ENCODE measurements at regions not wholly inside any gene's neighbourhood (a gene's known extent, or its start where the extent isn't known, plus 50 kb on each side); places are given as distances from the start of the nearest gene placed in this dataset.

GRCh38 chr5:162391833-162392232 lies 324.3 kb downstream of the GABRG2 start:
- POLR2A ChIA-PET = no interaction called here
- TF ChIP-seq CTCF (IDR thresholded peaks at IDR 0.05) (no peak), USF1 (IDR thresholded peaks at IDR 0.05; ENCODE audit: borderline replicate concordance, low read depth) (no peak), FOSL2 (IDR thresholded peaks at IDR 0.05; ENCODE audit: borderline replicate concordance, low read depth) (no peak), MEF2A (IDR thresholded peaks at IDR 0.05; ENCODE audit: borderline replicate concordance, low read depth) (no peak), ZBTB33 (IDR thresholded peaks at IDR 0.05; ENCODE audit: borderline replicate concordance, low read depth) (no peak), RAD21 (IDR thresholded peaks at IDR 0.05; ENCODE audit: low read length) (no peak), YY1 (IDR thresholded peaks at IDR 0.05; ENCODE audit: low read depth) (no peak), RFX5 (IDR thresholded peaks at IDR 0.05; ENCODE audit: low read length) (no peak), FOXM1 (IDR thresholded peaks at IDR 0.05; ENCODE audit: low read depth) (no peak), RXRA (IDR thresholded peaks at IDR 0.05; ENCODE audit: borderline replicate concordance, low read depth) (no peak), POLR2AphosphoS5 (IDR thresholded peaks at IDR 0.05; ENCODE audit: low read depth, low read length) (no peak), JUND (IDR thresholded peaks at IDR 0.05) (no peak), REST (IDR thresholded peaks at IDR 0.05; ENCODE audit: low read depth, low read length) (no peak), TEAD4 (IDR thresholded peaks at IDR 0.05; ENCODE audit: borderline replicate concordance, insufficient read depth) (no peak), TCF12 (IDR thresholded peaks at IDR 0.05) (no peak)
- Histone ChIP-seq H3K9me2 (no peaks in the 10 kb centered on the region), H2AFZ (ENCODE audit: low read depth) (no peak overlapping the region), H3K9ac (no peak overlapping the region), H3K4me3 (ENCODE audit: low read depth in 2 of 2, low read length in 1 of 2) (no peak overlapping the region), H3K4me1 (ENCODE audit: control insufficient read depth in 1 of 2, insufficient read depth in 2 of 2, low read depth in 1 of 2, low read length in 1 of 2) (no peaks in the 10 kb centered on the region), H3K27ac (ENCODE audit: low read depth in 2 of 2, low read length in 1 of 2) (no peak overlapping the region), H3F3A (replicated peaks; ENCODE audit: insufficient read depth) (no peaks in the 10 kb centered on the region), H3K4me2 (no peak overlapping the region), H3K27me3 (ENCODE audit: insufficient read depth) (no peaks in the 10 kb centered on the region), H4K20me1 (ENCODE audit: insufficient read depth) (no peaks in the 10 kb centered on the region), H3K79me2 (ENCODE audit: insufficient read depth) (no peaks in the 10 kb centered on the region), H3K9me3 (no peaks in the 10 kb centered on the region), H3K36me3 (replicated peaks in 1 of 2; ENCODE audit: control insufficient read depth in 1 of 2, insufficient read depth in 2 of 2, low read length in 1 of 2) (no peaks in the 10 kb centered on the region)
- WGBS (ENCODE audit: low lambda C conversion rate) = 12% methylated on average over 4 of the region's 4 CpGs
- CTCF ChIA-PET = no interaction called here
- DNase-seq = no peak

Data from SK-N-SH (cell line).